HCT116 (cell line): ENCODE measurements at regions not wholly inside any gene's neighbourhood (a gene's known extent, or its start where the extent isn't known, plus 50 kb on each side); places are given as distances from the start of the nearest gene placed in this dataset.

Source experiments
- ATAC-seq: fragments of 200-7000 bp; cut with Tn5 transposase; 2 replicates; pipeline ENCODE4 v1.9.1; 2020; ENCODE audit warnings: mild to moderate bottlenecking, moderate library complexity
- BruUV-seq: library from RNA; stranded (reverse); fragments of 400-500 nt; replicated peaks from 2 replicates; lab custom pipeline; 2021; lab: Mats Ljungman, UMichigan
- CTCF ChIA-PET: fragments of 300-600 bp; sonication (Branson Sonifier 250); formaldehyde crosslinking; loops from one replicate; lab custom pipeline; 2021; ENCODE audit warnings: antibody characterized with exemption; lab: Charles Lee
- POLR2A ChIA-PET: fragments of 300-600, 350-600 bp; sonication (Branson Sonifier 250); formaldehyde crosslinking; loops from one replicate; lab custom pipeline; 2021; ENCODE audit warnings: antibody characterized with exemption; lab: Charles Lee
- RAD21 ChIA-PET, 2 experiments: fragments of 300-600 bp; sonication (Branson Sonifier 250); formaldehyde crosslinking; loops; one replicate each; lab custom pipeline; 2023; ENCODE audit warnings: low total read pairs in 2 of 2; ENCODE audit not compliant: uncharacterized antibody in 2 of 2, unreplicated experiment in 2 of 2, low non-redundant PET in 1 of 2; lab: Charles Lee
- DNase-seq: peaks from one replicate; pipeline ENCODE4 v3.0.0-alpha.2; 2010; ENCODE audit warnings: low read depth, low spot score
- H2AFZ ChIP-seq: fragments of 200-600 bp; shearing (Covaris generic), sonication (generic); 2 replicates; pipeline ENCODE4 v1.6.1; 2017; ENCODE audit warnings: low read depth, mixed run types, mixed read lengths, antibody characterized with exemption, low read length; ENCODE audit not compliant: poor library complexity, severe bottlenecking
- H3K27ac ChIP-seq: 2 replicates; pipeline ENCODE4 v1.5.1; 2012; ENCODE audit warnings: low read depth, low read length
- H3K27me3 ChIP-seq: fragments of 200-600 bp; sonication (generic); 2 replicates; pipeline ENCODE4 v1.6.1; 2016; ENCODE audit warnings: mixed run types, low read length, mixed read lengths; ENCODE audit not compliant: insufficient read depth
- H3K36me3 ChIP-seq, 2 experiments: fragments of 200-500 bp in 1 of 2; fragments of 200-600 bp in 1 of 2; sonication (Bioruptor generic) in 1 of 2; sonication (generic) in 1 of 2; 2 replicates each; pipeline versions ENCODE4 v1.5.1 to v1.6.1; 2014 to 2016; ENCODE audit warnings: low read length in 2 of 2, inconsistent platforms in 1 of 2, mixed read lengths in 1 of 2, mixed run types in 1 of 2; ENCODE audit not compliant: insufficient read depth in 2 of 2, control insufficient read depth in 1 of 2
- H3K4me1 ChIP-seq, 2 experiments: fragments of 200-600 bp in 1 of 2; sonication (generic) in 1 of 2; 2 replicates each; pipeline versions ENCODE4 v1.5.1 to v1.6.1; 2012 to 2017; ENCODE audit warnings: low read length in 2 of 2, inconsistent platforms in 1 of 2, mild to moderate bottlenecking in 1 of 2, mixed read lengths in 1 of 2, mixed run types in 1 of 2, moderate library complexity in 1 of 2; ENCODE audit not compliant: insufficient read depth in 2 of 2, control insufficient read depth in 1 of 2
- H3K4me2 ChIP-seq: fragments of 200-600 bp; sonication (generic); 2 replicates; pipeline ENCODE4 v1.6.1; 2017; ENCODE audit warnings: mixed run types, low read length, mixed read lengths
- H3K4me3 ChIP-seq, 2 experiments: fragments of 200-600 bp in 1 of 2; sonication (generic) in 1 of 2; replicated peaks in 1 of 2; 2 replicates each; pipeline ENCODE4 v1.5.1; 2011 to 2016; ENCODE audit warnings: low read length in 2 of 2, control low read depth in 1 of 2, low read depth in 1 of 2, mild to moderate bottlenecking in 1 of 2, mixed read lengths in 1 of 2, mixed run types in 1 of 2
- H3K79me2 ChIP-seq: fragments of 200-600 bp; sonication (generic); 2 replicates; pipeline ENCODE4 v1.6.1; 2017; ENCODE audit warnings: mild to moderate bottlenecking, mixed run types, low read length, moderate library complexity, mixed read lengths; ENCODE audit not compliant: insufficient read depth
- H3K9ac ChIP-seq: fragments of 200-600 bp; sonication (generic); 2 replicates; pipeline ENCODE4 v1.6.1; 2016; ENCODE audit warnings: low read length, mixed read lengths
- H3K9me2 ChIP-seq: fragments of 200-600 bp; sonication (generic), shearing (Covaris generic); 2 replicates; pipeline ENCODE4 v1.6.1; 2017; ENCODE audit warnings: mixed run types, mild to moderate bottlenecking, moderate library complexity; ENCODE audit not compliant: insufficient read depth
- H3K9me3 ChIP-seq, 2 experiments: fragments of 200-500 bp in 1 of 2; fragments of 200-600 bp in 1 of 2; sonication (Bioruptor generic) in 1 of 2; sonication (generic) in 1 of 2; 2 replicates each; pipeline ENCODE4 v1.6.1; 2014 to 2017; ENCODE audit warnings: low read length in 2 of 2, mixed read lengths in 2 of 2, inconsistent platforms in 1 of 2, low read depth in 1 of 2, mild to moderate bottlenecking in 1 of 2, mixed run types in 1 of 2, moderate library complexity in 1 of 2; ENCODE audit not compliant: control insufficient read depth in 1 of 2, insufficient read depth in 1 of 2
- H4K20me1 ChIP-seq: fragments of 200-600 bp; sonication (generic), shearing (Covaris generic); 2 replicates; pipeline ENCODE4 v1.6.1; 2017; ENCODE audit warnings: mixed run types, mild to moderate bottlenecking, moderate library complexity; ENCODE audit not compliant: insufficient read depth
- ATF3 ChIP-seq: IDR thresholded peaks from 2 replicates; pipeline ENCODE4 v1.6.1; 2012
- CEBPB ChIP-seq: IDR thresholded peaks from 2 replicates; pipeline ENCODE4 v1.6.1; 2012; ENCODE audit warnings: low read depth
- CTCF ChIP-seq, 3 experiments: fragments of 200-600 bp in 1 of 3; sonication (generic) in 1 of 3; IDR thresholded peaks in 2 of 3; conservative IDR thresholded peaks in 1 of 3; 2 replicates each; pipeline ENCODE4 v1.5.1; 2012 to 2017; ENCODE audit warnings: low read depth in 2 of 3, low read length in 2 of 3, antibody characterized with exemption in 1 of 3, borderline replicate concordance in 1 of 3, control low read depth in 1 of 3, mild to moderate bottlenecking in 1 of 3, mixed read lengths in 1 of 3, mixed run types in 1 of 3, moderate library complexity in 1 of 3; ENCODE audit not compliant: insufficient read depth in 1 of 3
- EGR1 ChIP-seq: IDR thresholded peaks from 2 replicates; pipeline ENCODE4 v1.6.1; 2012; ENCODE audit warnings: low read depth
- ELF1 ChIP-seq: IDR thresholded peaks from 2 replicates; pipeline ENCODE4 v1.6.1; 2012; ENCODE audit warnings: low read depth, borderline replicate concordance
- EZH2phosphoT487 ChIP-seq: fragments of 200-600 bp; IDR thresholded peaks from 2 replicates; pipeline ENCODE4 v1.6.1; 2018; ENCODE audit warnings: antibody characterized with exemption, borderline replicate concordance
- FOSL1 ChIP-seq: IDR thresholded peaks from 2 replicates; pipeline ENCODE4 v1.6.1; 2012; ENCODE audit warnings: low read depth
- POLR2A ChIP-seq: IDR thresholded peaks from 2 replicates; pipeline ENCODE4 v1.7.0; 2011; ENCODE audit warnings: borderline replicate concordance; ENCODE audit not compliant: insufficient read depth, insufficient read length; ENCODE audit errors: extremely low read depth
- POLR2AphosphoS5 ChIP-seq: IDR thresholded peaks from 2 replicates; pipeline ENCODE4 v1.6.1; 2011; ENCODE audit warnings: mild to moderate bottlenecking, low read depth, low read length, moderate library complexity
- RAD21 ChIP-seq: IDR thresholded peaks from 2 replicates; pipeline ENCODE4 v1.6.1; 2012; ENCODE audit warnings: low read depth, mild to moderate bottlenecking
- SRF ChIP-seq: IDR thresholded peaks from 2 replicates; pipeline ENCODE4 v1.6.1; 2012; ENCODE audit warnings: low read depth
- TCF7L2 ChIP-seq: IDR thresholded peaks from 2 replicates; pipeline ENCODE4 v1.7.0; 2011; ENCODE audit warnings: borderline replicate concordance, inconsistent platforms; ENCODE audit not compliant: insufficient read depth, insufficient read length; ENCODE audit errors: extremely low read depth
- ZNF274 ChIP-seq: fragments of 200-500 bp; sonication (Bioruptor generic); IDR thresholded peaks from 2 replicates; pipeline ENCODE4 v1.6.1; 2014; ENCODE audit warnings: mild to moderate bottlenecking, low read depth, low read length, inconsistent platforms
- intact Hi-C: fragments of 100-400 bp; cut with micrococcal nuclease; formaldehyde crosslinking; loops from 2 replicates; pipeline ENCODE4 v1.10.0; 2022
- TF ChIP-seq, protein P1 (sequence below): IDR thresholded peaks from 2 replicates; pipeline ENCODE4 v1.6.1; 2011; ENCODE audit warnings: mild to moderate bottlenecking, low read length, moderate library complexity; ENCODE audit not compliant: insufficient replicate concordance; ENCODE audit errors: extremely low read depth

GRCh38 chr15:39345176-39345575 is 235.7 kb upstream of the THBS1 start:
- RAD21 ChIA-PET: no interaction called here
- intact Hi-C loops: no loop called here
- Histone ChIP-seq H2AFZ (no peak overlapping the region), H3K9me2 (no peaks in the 10 kb centered on the region), H3K27ac (no peak overlapping the region), H3K4me3 (no peak overlapping the region), H4K20me1 (no peaks in the 10 kb centered on the region), H3K9ac (no peak overlapping the region), H3K4me2 (no peak overlapping the region), H3K79me2 (no peaks in the 10 kb centered on the region), H3K27me3 (no peaks in the 10 kb centered on the region), H3K9me3 (no peaks in the 10 kb centered on the region), H3K36me3 (no peaks in the 10 kb centered on the region), H3K4me1 (no peaks in the 10 kb centered on the region)
- CTCF ChIA-PET: no interaction called here
- no TSS peak for BruUV-seq
- ATAC-seq (no peak), DNase-seq (no peak)
- no peak for TF ChIP-seq POLR2AphosphoS5
- no peak for TF ChIP-seq RAD21
- TF ChIP-seq ELF1: no peak
- TF ChIP-seq ZNF274: no peak
- TF ChIP-seq EGR1: no peak
- TF ChIP-seq ATF3: no peak
- TF ChIP-seq CTCF (IDR thresholded peaks at IDR 0.05 in 2 of 3, conservative IDR thresholded peaks at IDR 0.05 in 1 of 3; ENCODE audit: borderline replicate concordance in 1 of 3, insufficient read depth in 1 of 3, low read depth in 2 of 3, low read length in 2 of 3): no peak
- POLR2A ChIA-PET: no interaction called here

DNA sequence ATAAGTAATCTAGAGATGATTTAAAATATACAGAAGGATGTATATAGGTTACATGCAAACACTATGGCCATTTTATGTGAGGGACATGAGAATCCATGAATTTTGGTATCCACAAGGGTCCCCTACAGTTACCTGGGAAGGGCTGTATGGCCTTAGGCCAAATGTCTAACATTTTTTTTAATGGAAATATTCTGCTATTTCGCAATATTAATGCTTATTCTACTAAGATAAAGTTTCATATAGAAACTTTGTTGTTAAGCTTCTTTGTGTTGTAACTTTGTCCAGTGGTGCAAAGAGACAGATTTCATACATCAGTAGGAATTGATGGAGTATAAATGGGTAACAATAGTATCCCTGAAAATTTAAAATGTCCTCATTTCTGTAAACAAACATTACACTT is 233.4 kb upstream of the THBS1 start:
- intact Hi-C loops: no loop called here
- no peaks in the 10 kb centered on the region for H3K9me3 ChIP-seq
- no peak overlapping the region for H3K27ac ChIP-seq
- H3K4me2 ChIP-seq: no peak overlapping the region
- H3K9ac ChIP-seq: no peak overlapping the region
- H3K9me2 ChIP-seq: no peaks in the 10 kb centered on the region
- no peaks in the 10 kb centered on the region for H3K4me1 ChIP-seq
- CTCF ChIA-PET: no interaction called here
- no peaks in the 10 kb centered on the region for H4K20me1 ChIP-seq
- ATAC-seq (no peak), DNase-seq (no peak)
- no TSS peak for BruUV-seq
- H3K79me2 ChIP-seq: no peaks in the 10 kb centered on the region
- H3K27me3 ChIP-seq: no peaks in the 10 kb centered on the region
- POLR2A ChIA-PET: no interaction called here
- H2AFZ ChIP-seq: no peak overlapping the region
- no peak overlapping the region for H3K4me3 ChIP-seq
- RAD21 ChIA-PET: no interaction called here
- no peaks in the 10 kb centered on the region for H3K36me3 ChIP-seq
- TF ChIP-seq EGR1: no peak
- no peak for TF ChIP-seq ATF3
- no peak for TF ChIP-seq CEBPB
- no peak for TF ChIP-seq RAD21
- no peak for TF ChIP-seq POLR2A
- TF ChIP-seq FOSL1: no peak
- no peak for TF ChIP-seq SRF
- no peak for TF ChIP-seq TCF7L2
- no peak for TF ChIP-seq EZH2phosphoT487
- TF ChIP-seq, protein P1, sequence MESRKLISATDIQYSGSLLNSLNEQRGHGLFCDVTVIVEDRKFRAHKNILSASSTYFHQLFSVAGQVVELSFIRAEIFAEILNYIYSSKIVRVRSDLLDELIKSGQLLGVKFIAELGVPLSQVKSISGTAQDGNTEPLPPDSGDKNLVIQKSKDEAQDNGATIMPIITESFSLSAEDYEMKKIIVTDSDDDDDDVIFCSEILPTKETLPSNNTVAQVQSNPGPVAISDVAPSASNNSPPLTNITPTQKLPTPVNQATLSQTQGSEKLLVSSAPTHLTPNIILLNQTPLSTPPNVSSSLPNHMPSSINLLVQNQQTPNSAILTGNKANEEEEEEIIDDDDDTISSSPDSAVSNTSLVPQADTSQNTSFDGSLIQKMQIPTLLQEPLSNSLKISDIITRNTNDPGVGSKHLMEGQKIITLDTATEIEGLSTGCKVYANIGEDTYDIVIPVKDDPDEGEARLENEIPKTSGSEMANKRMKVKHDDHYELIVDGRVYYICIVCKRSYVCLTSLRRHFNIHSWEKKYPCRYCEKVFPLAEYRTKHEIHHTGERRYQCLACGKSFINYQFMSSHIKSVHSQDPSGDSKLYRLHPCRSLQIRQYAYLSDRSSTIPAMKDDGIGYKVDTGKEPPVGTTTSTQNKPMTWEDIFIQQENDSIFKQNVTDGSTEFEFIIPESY: no peak
